CD4-positive, alpha-beta T cell (primary cell): ENCODE measurements at regions not wholly inside any gene's neighbourhood (a gene's known extent, or its start where the extent isn't known, plus 50 kb on each side); places are given as distances from the start of the nearest gene placed in this dataset.

Experiments
- ATAC-seq: fragments of 200-7000 bp; cut with Tn5 transposase; one replicate; pipeline ENCODE4 v1.10.0; 2022; ENCODE audit warnings: mild to moderate bottlenecking; ENCODE audit not compliant: poor library complexity
- CTCF ChIA-PET: fragments of 350-600 bp; sonication (Branson Sonifier 250); formaldehyde crosslinking; loops from one replicate; lab custom pipeline; 2021; ENCODE audit warnings: antibody characterized with exemption, inconsistent platforms; lab: Charles Lee
- POLR2A ChIA-PET: fragments of 350-600 bp; sonication (Branson Sonifier 250); formaldehyde crosslinking; loops from one replicate; lab custom pipeline; 2021; ENCODE audit warnings: antibody characterized with exemption, inconsistent platforms; lab: Charles Lee
- DNase-seq, 14 experiments: peaks; one replicate each; pipeline ENCODE4 v3.0.0-alpha.2; 2013 to 2020; ENCODE audit warnings: mixed read lengths in 2 of 14
- H3K27ac ChIP-seq, 2 donors: one replicate each; pipeline versions ENCODE4 v1.5.1 to v1.7.0; 2013; ENCODE audit warnings: low read length in 2 of 2, low read depth in 1 of 2, mild to moderate bottlenecking in 1 of 2
- H3K27me3 ChIP-seq, 2 experiments: 1 replicate in 1 of 2; 2 replicates in 1 of 2; pipeline versions ENCODE4 v1.6.1 to v1.7.0; 2013; ENCODE audit warnings: low read length in 2 of 2, control low read depth in 1 of 2, mild to moderate bottlenecking in 1 of 2, moderate library complexity in 1 of 2; ENCODE audit not compliant: insufficient read depth in 2 of 2, control insufficient read depth in 1 of 2
- H3K36me3 ChIP-seq: one replicate; pipeline ENCODE4 v1.6.1; 2013; ENCODE audit warnings: low read length, control low read depth; ENCODE audit not compliant: insufficient read depth
- H3K4me1 ChIP-seq: one replicate; pipeline ENCODE4 v1.6.1; 2013; ENCODE audit warnings: low read length, control low read depth; ENCODE audit not compliant: insufficient read depth
- H3K4me3 ChIP-seq: one replicate; pipeline ENCODE4 v1.5.1; 2013; ENCODE audit warnings: mild to moderate bottlenecking, low read length, moderate library complexity
- H3K9me3 ChIP-seq, 2 experiments: 1 replicate in 1 of 2; 2 replicates in 1 of 2; pipeline versions ENCODE4 v1.6.1 to v1.7.0; 2013; ENCODE audit warnings: low read length in 2 of 2, mild to moderate bottlenecking in 2 of 2, control low read depth in 1 of 2, moderate library complexity in 1 of 2; ENCODE audit not compliant: control insufficient read depth in 1 of 2, insufficient read depth in 1 of 2
- H3K27ac Mint-ChIP-seq: one replicate; pipeline ENCODE4 v1.8.0; 2020; ENCODE audit warnings: mixed read lengths
- H3K27me3 Mint-ChIP-seq: one replicate; pipeline ENCODE4 v1.8.0; 2021; ENCODE audit warnings: mixed read lengths
- H3K36me3 Mint-ChIP-seq: one replicate; pipeline ENCODE4 v1.8.0; 2021; ENCODE audit warnings: low read depth, mixed read lengths
- H3K4me1 Mint-ChIP-seq: one replicate; pipeline ENCODE4 v1.8.0; 2021; ENCODE audit warnings: low read depth, mixed read lengths
- H3K4me3 Mint-ChIP-seq: one replicate; pipeline ENCODE4 v1.8.0; 2020; ENCODE audit warnings: mild to moderate bottlenecking, mixed read lengths
- H3K9me3 Mint-ChIP-seq: one replicate; pipeline ENCODE4 v1.8.0; 2020; ENCODE audit warnings: mixed read lengths
- CTCF ChIP-seq: fragments of 200-600 bp; IDR thresholded peaks from one replicate; pipeline ENCODE4 v1.8.0; 2022; ENCODE audit warnings: antibody characterized with exemption, mild to moderate bottlenecking
- intact Hi-C, 2 experiments: fragments of 100-400 bp; cut with DNase I in 1 of 2; cut with micrococcal nuclease in 1 of 2; formaldehyde crosslinking; loops; one replicate each; pipeline versions ENCODE4 v1.15.1 to v1.9.0; 2023 to 2025; cut with DNase I, micrococcal nuclease

- Histone ChIP-seq H3K27me3 (peaks cover 5 to 7% of the 10 kb centered on the region in 2 experiments), H3K36me3 (no peaks in the 10 kb centered on the region), H3K4me3 (no peak overlapping the region), H3K27ac (no peak overlapping the region), H3K9me3 (peaks cover 0 to 7% of the 10 kb centered on the region in 2 experiments), H3K4me1 (no peaks in the 10 kb centered on the region)
- Mint-ChIP-seq H3K4me1 (no peaks in the 10 kb centered on the region), H3K27me3 (peaks cover 52% of the 10 kb centered on the region), H3K27ac (no peak overlapping the region), H3K4me3 (no peak overlapping the region), H3K36me3 (no peaks in the 10 kb centered on the region), H3K9me3 (peaks cover 3% of the 10 kb centered on the region)
- ATAC-seq (no peak), DNase-seq (no peak)
- intact Hi-C loops: no loop called here
- no peak for TF ChIP-seq CTCF
- POLR2A ChIA-PET: no interaction called here
- CTCF ChIA-PET: no interaction called here
Measured at GRCh38 chr16:18062713-18063112, 273.8 kb downstream of the NPIPA8 start.

- ATAC-seq (no peak), DNase-seq (no peak)
- Histone ChIP-seq H3K4me3 (no peak overlapping the region), H3K4me1 (no peaks in the 10 kb centered on the region), H3K27ac (no peak overlapping the region), H3K27me3 (peaks cover 5 to 7% of the 10 kb centered on the region in 2 experiments), H3K9me3 (peaks cover 0 to 7% of the 10 kb centered on the region in 2 experiments), H3K36me3 (no peaks in the 10 kb centered on the region)
- Mint-ChIP-seq H3K4me3 (no peak overlapping the region), H3K36me3 (no peaks in the 10 kb centered on the region), H3K27me3 (peaks cover 41% of the 10 kb centered on the region), H3K9me3 (peaks cover under 1% of the 10 kb centered on the region), H3K4me1 (no peaks in the 10 kb centered on the region), H3K27ac (no peak overlapping the region)
- CTCF ChIA-PET: no interaction called here
- POLR2A ChIA-PET: no interaction called here
- intact Hi-C loops: no loop called here
- TF ChIP-seq CTCF: no peak
Measured at GRCh38 chr16:18060351-18060750, 276.2 kb downstream of the NPIPA8 start.

GRCh38 chr16:18059577-18059976 is 277.0 kb downstream of the NPIPA8 start:
- Histone ChIP-seq H3K4me1 (no peaks in the 10 kb centered on the region), H3K27me3 (peaks cover 5 to 7% of the 10 kb centered on the region in 2 experiments), H3K4me3 (no peak overlapping the region), H3K36me3 (no peaks in the 10 kb centered on the region), H3K27ac (no peak overlapping the region), H3K9me3 (peaks cover 0 to 7% of the 10 kb centered on the region in 2 experiments)
- no peak for TF ChIP-seq CTCF
- intact Hi-C loops: no loop called here
- no peaks in the 10 kb centered on the region for H3K4me1 Mint-ChIP-seq
- no peak overlapping the region for H3K4me3 Mint-ChIP-seq
- no peak overlapping the region for H3K27ac Mint-ChIP-seq
- POLR2A ChIA-PET: no interaction called here
- H3K9me3 Mint-ChIP-seq: no peaks in the 10 kb centered on the region
- DNase-seq (no peak), ATAC-seq (no peak)
- CTCF ChIA-PET: no interaction called here
- H3K36me3 Mint-ChIP-seq: no peaks in the 10 kb centered on the region
- H3K27me3 Mint-ChIP-seq: peaks cover 34% of the 10 kb centered on the region
